ENCODE measurements at regions not wholly inside any gene's neighbourhood (a gene's known extent, or its start where the extent isn't known, plus 50 kb on each side); places are given as distances from the start of the nearest gene placed in this dataset.
"Not testable (repeated sequence)": the region's sequence is repeated elsewhere in the genome, so short reads cannot be mapped to it uniquely, and the experiment has no call there.

GRCh38 chr2:180596453-180596852, 384.0 kb upstream of the UBE2E3 start:
- no peak for ATAC-seq

- no peak for ATAC-seq
These were observed 388.5 kb upstream of the UBE2E3 start for GRCh38 chr2:180591947-180592346.

GRCh38 chr2:180591093-180591781, 389.2 kb upstream of the UBE2E3 start:
- ATAC-seq = not testable (repeated sequence)

- no peak for ATAC-seq
These were observed 396.8 kb upstream of the UBE2E3 start for GRCh38 chr2:180583441-180584140.

GRCh38 chr2:180579388-180579787, 401.0 kb upstream of the UBE2E3 start:
- no peak for ATAC-seq

- ATAC-seq = no peak
These were observed 402.0 kb upstream of the UBE2E3 start for GRCh38 chr2:180578441-180578840.

- ATAC-seq = no peak
These were observed 402.8 kb upstream of the UBE2E3 start for GRCh38 chr2:180577567-180577966.

- ATAC-seq = peak; percentile 64
These were observed 406.5 kb upstream of the UBE2E3 start for GRCh38 chr2:180573951-180574350.

GRCh38 chr2:180572346-180572745, 408.1 kb upstream of the UBE2E3 start:
- no peak for ATAC-seq

GRCh38 chr2:180571559-180571958, 408.8 kb upstream of the UBE2E3 start:
- ATAC-seq = no peak

- ATAC-seq = no peak
These were observed 409.5 kb upstream of the UBE2E3 start for GRCh38 chr2:180570864-180571263.

- no peak for ATAC-seq
These were observed 416.4 kb upstream of the UBE2E3 start for GRCh38 chr2:180564051-180564450.

GRCh38 chr2:180562378-180562777, 418.0 kb upstream of the UBE2E3 start:
- no peak for ATAC-seq

- no peak for ATAC-seq
These were observed 420.6 kb upstream of the UBE2E3 start for GRCh38 chr2:180559771-180560170.

- ATAC-seq = no peak
These were observed 421.4 kb upstream of the UBE2E3 start for GRCh38 chr2:180559038-180559437.

- ATAC-seq = no peak
These were observed 424.9 kb upstream of the UBE2E3 start for GRCh38 chr2:180555391-180555965.

GRCh38 chr2:180554330-180554729, 426.1 kb upstream of the UBE2E3 start:
- ATAC-seq = peak; percentile 78

GRCh38 chr2:180553094-180553715, 427.2 kb upstream of the UBE2E3 start:
- ATAC-seq = no peak

- no peak for ATAC-seq
These were observed 437.9 kb upstream of the UBE2E3 start for GRCh38 chr2:180542511-180542910.

GRCh38 chr2:180540761-180541160, 439.6 kb upstream of the UBE2E3 start:
- ATAC-seq = no peak

- no peak for ATAC-seq
These were observed 440.9 kb upstream of the UBE2E3 start for GRCh38 chr2:180539541-180539940.

- no peak for ATAC-seq
These were observed 445.1 kb upstream of the UBE2E3 start for GRCh38 chr2:180535289-180535688.

GRCh38 chr2:180531787-180532186, 448.6 kb upstream of the UBE2E3 start:
- not testable (repeated sequence) for ATAC-seq

GRCh38 chr2:180524499-180524898, 455.9 kb upstream of the UBE2E3 start:
- no peak for ATAC-seq

Data from esophagus mucosa (tissue), 1 donor.